Keratinocyte (primary cell): ENCODE measurements at regions not wholly inside any gene's neighbourhood (a gene's known extent, or its start where the extent isn't known, plus 50 kb on each side); places are given as distances from the start of the nearest gene placed in this dataset.

ENCODE experiments used
- DNase-seq: peaks from one replicate; pipeline ENCODE4 v3.0.0-alpha.2; 2011; ENCODE audit warnings: low read depth, missing footprints, low spot score
- FAIRE-seq: peaks from 2 replicates; lab custom pipeline; 2011; peaks lifted over from hg19 to GRCh38; lab: Jason Lieb, UNC
- H2AFZ ChIP-seq: 2 replicates; pipeline ENCODE4 v1.6.0; 2012; ENCODE audit warnings: low read length, control low read depth, inconsistent platforms; ENCODE audit not compliant: control insufficient read depth
- H3K27ac ChIP-seq: 2 replicates; pipeline ENCODE4 v1.5.1; 2011; ENCODE audit warnings: low read length; ENCODE audit not compliant: control insufficient read depth, insufficient read depth
- H3K27me3 ChIP-seq: 3 replicates; pipeline ENCODE4 v1.6.0; 2011; ENCODE audit warnings: low read length; ENCODE audit not compliant: control insufficient read depth, insufficient read depth; ENCODE audit errors: extremely low read depth
- H3K36me3 ChIP-seq, 2 experiments: 2 replicates in 1 of 2; 3 replicates in 1 of 2; pipeline ENCODE4 v1.5.1; 2011; ENCODE audit warnings: low read length in 2 of 2, mild to moderate bottlenecking in 1 of 2; ENCODE audit not compliant: control insufficient read depth in 2 of 2, insufficient read depth in 2 of 2; ENCODE audit errors: extremely low read depth in 1 of 2
- H3K4me1 ChIP-seq: 3 replicates; pipeline ENCODE4 v1.5.1; 2011; ENCODE audit warnings: low read length; ENCODE audit not compliant: control insufficient read depth, insufficient read depth; ENCODE audit errors: extremely low read depth
- H3K4me2 ChIP-seq: 3 replicates; pipeline ENCODE4 v1.6.0; 2011; ENCODE audit warnings: low read depth, low read length; ENCODE audit not compliant: control insufficient read depth, insufficient read depth; ENCODE audit errors: extremely low read depth
- H3K4me3 ChIP-seq, 3 experiments: fragments of 200-600 bp in 1 of 3; sonication (generic) in 1 of 3; 2 replicates in 2 of 3; 3 replicates in 1 of 3; pipeline ENCODE4 v1.5.1; 2011 to 2016; ENCODE audit warnings: low read length in 3 of 3, mild to moderate bottlenecking in 3 of 3, control low read depth in 2 of 3, inconsistent platforms in 1 of 3, low read depth in 1 of 3, mixed read lengths in 1 of 3, mixed run types in 1 of 3, moderate library complexity in 1 of 3; ENCODE audit not compliant: control insufficient read depth in 2 of 3, insufficient read depth in 2 of 3; ENCODE audit errors: extremely low read depth in 1 of 3
- H3K79me2 ChIP-seq: 2 replicates; pipeline ENCODE4 v1.6.0; 2012; ENCODE audit warnings: low read length; ENCODE audit not compliant: control insufficient read depth, insufficient read depth
- H3K9ac ChIP-seq: 3 replicates; pipeline ENCODE4 v1.6.0; 2011; ENCODE audit warnings: low read length; ENCODE audit not compliant: control insufficient read depth, insufficient read depth; ENCODE audit errors: extremely low read depth
- H3K9me1 ChIP-seq: 3 replicates; pipeline ENCODE4 v1.6.0; 2011; ENCODE audit warnings: low read length; ENCODE audit not compliant: control insufficient read depth, insufficient read depth; ENCODE audit errors: extremely low read depth
- H3K9me3 ChIP-seq: 2 replicates; pipeline ENCODE4 v1.5.1; 2012; ENCODE audit warnings: low read depth, low read length; ENCODE audit not compliant: control insufficient read depth
- H4K20me1 ChIP-seq: 3 replicates; pipeline ENCODE4 v1.6.0; 2011; ENCODE audit warnings: low read length; ENCODE audit not compliant: control insufficient read depth, insufficient read depth; ENCODE audit errors: extremely low read depth
- EZH2 ChIP-seq: IDR thresholded peaks from one replicate; pipeline ENCODE4 v1.6.1; 2012; ENCODE audit warnings: inconsistent platforms, mild to moderate bottlenecking, low read length, moderate library complexity
- dilution Hi-C: fragments of 300-500 bp; cut with MboI; formaldehyde crosslinking; loops from one replicate; pipeline ENCODE4 v1.7.0; 2020; ENCODE audit warnings: low sequenced_read_pairs; ENCODE audit not compliant: extremely low pct_ligation_motif_present
- TF ChIP-seq, protein P1 (sequence below), 3 experiments: IDR thresholded peaks in 1 of 3; conservative IDR thresholded peaks in 1 of 3; optimal IDR thresholded peaks in 1 of 3; 2 replicates in 2 of 3; 3 replicates in 1 of 3; pipeline versions ENCODE3 to v1.5.1; 2011; ENCODE audit warnings: low read length in 3 of 3, mild to moderate bottlenecking in 3 of 3, moderate library complexity in 2 of 3, control low read depth in 1 of 3, inconsistent platforms in 1 of 3; ENCODE audit not compliant: insufficient read depth in 2 of 3; ENCODE audit errors: extremely low read depth in 1 of 3

DNA sequence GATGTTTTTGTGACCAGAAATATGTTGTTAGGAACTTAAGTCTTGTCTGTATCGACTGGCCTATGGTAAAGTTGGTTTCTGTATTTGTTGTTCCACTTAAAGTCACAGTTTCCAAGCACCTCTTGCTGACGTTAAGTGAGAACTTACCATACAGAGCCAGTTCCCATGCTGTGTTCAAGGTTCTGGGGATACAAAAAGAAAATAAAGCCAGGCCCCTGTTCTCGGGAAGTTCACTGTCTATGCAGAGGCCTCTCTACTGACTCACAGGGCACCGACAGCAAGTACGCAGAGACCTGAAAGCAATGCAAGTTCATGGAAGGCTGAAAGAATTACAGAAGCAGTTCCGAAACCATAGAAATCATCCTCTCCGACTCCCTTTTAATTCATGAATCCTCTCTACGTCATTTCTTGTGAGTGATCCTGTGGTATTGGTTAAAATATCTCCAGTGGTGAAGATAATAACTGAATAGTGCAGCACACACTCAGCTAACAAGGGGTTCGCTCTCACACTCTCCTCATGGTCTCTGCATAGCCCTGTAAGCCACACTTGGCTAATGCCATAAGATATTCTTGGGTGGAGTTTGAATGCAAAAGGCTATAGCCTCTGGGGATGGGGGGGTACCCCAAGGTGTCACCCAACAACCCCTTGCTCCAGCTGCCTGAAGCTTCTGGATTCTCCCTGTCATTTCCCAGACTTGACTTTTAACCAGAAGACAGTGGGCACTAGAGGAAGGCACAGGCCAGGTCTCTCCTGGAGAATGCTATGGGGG lies 91.2 kb upstream of the EXOC2 start:
- Histone ChIP-seq H3K4me3 (no peak overlapping the region), H3K9me1 (no peaks in the 10 kb centered on the region), H3K27ac (no peak overlapping the region), H3K79me2 (no peaks in the 10 kb centered on the region), H3K4me1 (peaks cover 3% of the 10 kb centered on the region), H3K9ac (no peak overlapping the region), H2AFZ (no peak overlapping the region), H4K20me1 (no peaks in the 10 kb centered on the region), H3K9me3 (no peaks in the 10 kb centered on the region), H3K4me2 (no peak overlapping the region), H3K36me3 (no peaks in the 10 kb centered on the region), H3K27me3 (no peaks in the 10 kb centered on the region)
- TF ChIP-seq, protein P1, sequence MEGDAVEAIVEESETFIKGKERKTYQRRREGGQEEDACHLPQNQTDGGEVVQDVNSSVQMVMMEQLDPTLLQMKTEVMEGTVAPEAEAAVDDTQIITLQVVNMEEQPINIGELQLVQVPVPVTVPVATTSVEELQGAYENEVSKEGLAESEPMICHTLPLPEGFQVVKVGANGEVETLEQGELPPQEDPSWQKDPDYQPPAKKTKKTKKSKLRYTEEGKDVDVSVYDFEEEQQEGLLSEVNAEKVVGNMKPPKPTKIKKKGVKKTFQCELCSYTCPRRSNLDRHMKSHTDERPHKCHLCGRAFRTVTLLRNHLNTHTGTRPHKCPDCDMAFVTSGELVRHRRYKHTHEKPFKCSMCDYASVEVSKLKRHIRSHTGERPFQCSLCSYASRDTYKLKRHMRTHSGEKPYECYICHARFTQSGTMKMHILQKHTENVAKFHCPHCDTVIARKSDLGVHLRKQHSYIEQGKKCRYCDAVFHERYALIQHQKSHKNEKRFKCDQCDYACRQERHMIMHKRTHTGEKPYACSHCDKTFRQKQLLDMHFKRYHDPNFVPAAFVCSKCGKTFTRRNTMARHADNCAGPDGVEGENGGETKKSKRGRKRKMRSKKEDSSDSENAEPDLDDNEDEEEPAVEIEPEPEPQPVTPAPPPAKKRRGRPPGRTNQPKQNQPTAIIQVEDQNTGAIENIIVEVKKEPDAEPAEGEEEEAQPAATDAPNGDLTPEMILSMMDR (optimal IDR thresholded peaks at IDR 0.05 in 1 of 3, IDR thresholded peaks at IDR 0.05 in 1 of 3, conservative IDR thresholded peaks at IDR 0.05 in 1 of 3; ENCODE audit: extremely low read depth in 1 of 3, insufficient read depth in 2 of 3, low read length in 3 of 3) = no peak
- TF ChIP-seq EZH2 = no peak
- DNase-seq (no peak), FAIRE-seq (no peak)
- dilution Hi-C loops = no loop called here

DNA sequence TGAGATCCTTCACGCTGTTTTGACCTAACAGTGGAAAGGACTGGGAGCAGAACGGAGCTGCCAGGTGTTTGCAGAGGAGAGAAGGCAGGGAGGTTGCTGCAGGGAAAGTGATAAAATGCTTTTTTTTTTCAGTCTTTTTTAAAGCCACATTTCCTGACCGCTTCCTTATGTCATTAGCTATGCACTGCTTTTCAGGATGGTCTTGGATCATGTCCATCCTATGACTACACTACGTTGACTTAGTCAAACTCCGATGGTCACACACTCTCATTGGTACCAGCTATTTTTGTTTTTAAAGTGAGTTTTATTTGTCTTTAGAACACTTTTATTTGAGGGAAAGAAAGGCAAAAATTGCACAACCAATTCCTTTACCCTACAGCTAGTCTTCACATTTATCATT lies 89.2 kb upstream of the EXOC2 start:
- dilution Hi-C loops = no loop called here
- DNase-seq = no peak
- no peaks in the 10 kb centered on the region for H3K79me2 ChIP-seq
- no peak for FAIRE-seq
- H3K27me3 ChIP-seq = no peaks in the 10 kb centered on the region
- no peaks in the 10 kb centered on the region for H3K4me1 ChIP-seq
- no peak overlapping the region for H3K27ac ChIP-seq
- H3K4me3 ChIP-seq = no peak overlapping the region
- no peak for TF ChIP-seq EZH2
- TF ChIP-seq, protein P1 (optimal IDR thresholded peaks at IDR 0.05 in 1 of 3, IDR thresholded peaks at IDR 0.05 in 1 of 3, conservative IDR thresholded peaks at IDR 0.05 in 1 of 3; ENCODE audit: extremely low read depth in 1 of 3, insufficient read depth in 2 of 3, low read length in 3 of 3) = no peak
- H3K9ac ChIP-seq = no peak overlapping the region
- no peaks in the 10 kb centered on the region for H3K36me3 ChIP-seq
- H3K9me3 ChIP-seq = no peaks in the 10 kb centered on the region
- H3K4me2 ChIP-seq = no peak overlapping the region
- H2AFZ ChIP-seq = no peak overlapping the region
- no peaks in the 10 kb centered on the region for H3K9me1 ChIP-seq
- H4K20me1 ChIP-seq = no peaks in the 10 kb centered on the region
